OCI-LY3 (cell line): ENCODE measurements at regions not wholly inside any gene's neighbourhood (a gene's known extent, or its start where the extent isn't known, plus 50 kb on each side); places are given as distances from the start of the nearest gene placed in this dataset.

ENCODE experiments used
- EZH2phosphoT487 ChIP-seq: fragments of 200-600 bp; shearing (Covaris generic); IDR thresholded peaks from 2 replicates; pipeline ENCODE4 v1.6.1; 2018; ENCODE audit warnings: antibody characterized with exemption, mixed run types, low read depth
- TF ChIP-seq, protein P1 (sequence below): fragments of 200-600, 300-600 bp; sonication (generic); IDR thresholded peaks from 2 replicates; pipeline ENCODE4 v1.5.1; 2014; ENCODE audit warnings: antibody characterized with exemption, low read length, low read depth

DNA sequence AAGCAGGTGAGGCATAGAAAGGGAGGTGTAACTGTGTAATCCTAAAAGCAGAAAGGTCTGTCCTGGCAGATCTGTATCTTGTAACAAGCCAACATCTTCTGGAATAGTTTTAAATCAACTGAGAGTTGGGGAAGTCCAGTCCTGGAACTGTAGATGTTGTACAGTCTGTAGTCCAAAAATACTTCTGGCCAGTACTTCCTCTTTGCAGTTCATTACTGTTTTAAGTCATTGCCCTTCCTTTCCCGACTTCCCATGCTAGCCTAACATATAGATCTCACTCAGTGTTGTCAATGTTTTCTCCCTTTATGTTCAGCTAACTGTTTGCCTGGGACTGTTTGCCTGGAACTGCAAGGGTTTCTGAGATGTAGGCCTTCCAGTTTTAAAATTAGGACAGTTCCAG, 168.5 kb upstream of the ISL1 start:
- TF ChIP-seq, protein P1, sequence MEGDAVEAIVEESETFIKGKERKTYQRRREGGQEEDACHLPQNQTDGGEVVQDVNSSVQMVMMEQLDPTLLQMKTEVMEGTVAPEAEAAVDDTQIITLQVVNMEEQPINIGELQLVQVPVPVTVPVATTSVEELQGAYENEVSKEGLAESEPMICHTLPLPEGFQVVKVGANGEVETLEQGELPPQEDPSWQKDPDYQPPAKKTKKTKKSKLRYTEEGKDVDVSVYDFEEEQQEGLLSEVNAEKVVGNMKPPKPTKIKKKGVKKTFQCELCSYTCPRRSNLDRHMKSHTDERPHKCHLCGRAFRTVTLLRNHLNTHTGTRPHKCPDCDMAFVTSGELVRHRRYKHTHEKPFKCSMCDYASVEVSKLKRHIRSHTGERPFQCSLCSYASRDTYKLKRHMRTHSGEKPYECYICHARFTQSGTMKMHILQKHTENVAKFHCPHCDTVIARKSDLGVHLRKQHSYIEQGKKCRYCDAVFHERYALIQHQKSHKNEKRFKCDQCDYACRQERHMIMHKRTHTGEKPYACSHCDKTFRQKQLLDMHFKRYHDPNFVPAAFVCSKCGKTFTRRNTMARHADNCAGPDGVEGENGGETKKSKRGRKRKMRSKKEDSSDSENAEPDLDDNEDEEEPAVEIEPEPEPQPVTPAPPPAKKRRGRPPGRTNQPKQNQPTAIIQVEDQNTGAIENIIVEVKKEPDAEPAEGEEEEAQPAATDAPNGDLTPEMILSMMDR: no peak
- no peak for TF ChIP-seq EZH2phosphoT487
